ENCODE measurements at regions not wholly inside any gene's neighbourhood (a gene's known extent, or its start where the extent isn't known, plus 50 kb on each side); places are given as distances from the start of the nearest gene placed in this dataset.
"Not testable (repeated sequence)": the region's sequence is repeated elsewhere in the genome, so short reads cannot be mapped to it uniquely, and the experiment has no call there.

- no peak for TF ChIP-seq POLR2A (IDR thresholded peaks at IDR 0.05; ENCODE audit: low read depth, low read length)
- no peak for FAIRE-seq
- no peak for DNase-seq (ENCODE audit: insufficient read length, low spot score)
Observed at GRCh38 chr16:65570261-65570660, 448.4 kb upstream of the CDH11 start.

- DNase-seq (ENCODE audit: insufficient read length, low spot score), result no peak
- no peak for TF ChIP-seq POLR2A (IDR thresholded peaks at IDR 0.05; ENCODE audit: low read depth, low read length)
- no peak for FAIRE-seq
Observed at GRCh38 chr16:65559846-65560245, 438.0 kb upstream of the CDH11 start.

GRCh38 chr16:65549689-65550088 lies 427.8 kb upstream of the CDH11 start:
- FAIRE-seq; DNase-seq (ENCODE audit: insufficient read length, low spot score): not testable (repeated sequence)

- no peak for TF ChIP-seq POLR2A (IDR thresholded peaks at IDR 0.05; ENCODE audit: low read depth, low read length)
- DNase-seq (ENCODE audit: insufficient read length, low spot score) (no peak), FAIRE-seq (no peak)
Observed at GRCh38 chr16:65548470-65548869, 426.6 kb upstream of the CDH11 start.

GRCh38 chr16:65547772-65548446 lies 426.0 kb upstream of the CDH11 start:
- TF ChIP-seq POLR2A (IDR thresholded peaks at IDR 0.05; ENCODE audit: low read depth, low read length), result no peak
- no peak for FAIRE-seq
- DNase-seq (ENCODE audit: insufficient read length, low spot score), result no peak

GRCh38 chr16:65546353-65546791 lies 424.5 kb upstream of the CDH11 start:
- FAIRE-seq, result no peak
- TF ChIP-seq POLR2A (IDR thresholded peaks at IDR 0.05; ENCODE audit: low read depth, low read length), result no peak
- DNase-seq (ENCODE audit: insufficient read length, low spot score), result no peak

- no peak for DNase-seq (ENCODE audit: insufficient read length, low spot score)
- TF ChIP-seq POLR2A (IDR thresholded peaks at IDR 0.05; ENCODE audit: low read depth, low read length), result no peak
- FAIRE-seq, result no peak
Observed at GRCh38 chr16:65545413-65545956, 423.6 kb upstream of the CDH11 start.

- FAIRE-seq, result no peak
- no peak for DNase-seq (ENCODE audit: insufficient read length, low spot score)
- no peak for TF ChIP-seq POLR2A (IDR thresholded peaks at IDR 0.05; ENCODE audit: low read depth, low read length)
Observed at GRCh38 chr16:65543781-65544740, 422.2 kb upstream of the CDH11 start.

GRCh38 chr16:65541646-65542045 lies 419.8 kb upstream of the CDH11 start:
- TF ChIP-seq POLR2A (IDR thresholded peaks at IDR 0.05; ENCODE audit: low read depth, low read length), result no peak
- DNase-seq (ENCODE audit: insufficient read length, low spot score), result no peak
- no peak for FAIRE-seq

- FAIRE-seq (no peak), DNase-seq (ENCODE audit: insufficient read length, low spot score) (no peak)
- TF ChIP-seq POLR2A (IDR thresholded peaks at IDR 0.05; ENCODE audit: low read depth, low read length), result no peak
Observed at GRCh38 chr16:65540901-65541300, 419.0 kb upstream of the CDH11 start.

GRCh38 chr16:65538976-65539375 lies 417.1 kb upstream of the CDH11 start:
- DNase-seq (ENCODE audit: insufficient read length, low spot score) (no peak), FAIRE-seq (no peak)
- no peak for TF ChIP-seq POLR2A (IDR thresholded peaks at IDR 0.05; ENCODE audit: low read depth, low read length)

GRCh38 chr16:65537336-65537735 lies 415.5 kb upstream of the CDH11 start:
- DNase-seq (ENCODE audit: insufficient read length, low spot score) (no peak), FAIRE-seq (no peak)
- no peak for TF ChIP-seq POLR2A (IDR thresholded peaks at IDR 0.05; ENCODE audit: low read depth, low read length)

- no peak for TF ChIP-seq POLR2A (IDR thresholded peaks at IDR 0.05; ENCODE audit: low read depth, low read length)
- no peak for FAIRE-seq
- DNase-seq (ENCODE audit: insufficient read length, low spot score), result no peak
Observed at GRCh38 chr16:65534121-65534528, 412.3 kb upstream of the CDH11 start.

- no peak for DNase-seq (ENCODE audit: insufficient read length, low spot score)
- FAIRE-seq, result no peak
- TF ChIP-seq POLR2A (IDR thresholded peaks at IDR 0.05; ENCODE audit: low read depth, low read length), result no peak
Observed at GRCh38 chr16:65532846-65533245, 411.0 kb upstream of the CDH11 start.

Data from H54 (cell line).